GM23248 (cell line): ENCODE measurements at regions not wholly inside any gene's neighbourhood (a gene's known extent, or its start where the extent isn't known, plus 50 kb on each side); places are given as distances from the start of the nearest gene placed in this dataset.
A peak's percentile ranks its signal among the peaks of the same experiment; 100 is the strongest.

Experiments
- DNase-seq: peaks from one replicate; pipeline ENCODE4 v3.0.0-alpha.2; 2015
- H2AFZ ChIP-seq: fragments of 200-600 bp; sonication (generic); 2 replicates; pipeline ENCODE4 v1.6.1; 2016; ENCODE audit warnings: antibody characterized with exemption
- H3F3A ChIP-seq: fragments of 200-600 bp; sonication (generic); 2 replicates; pipeline ENCODE4 v1.6.1; 2016; ENCODE audit warnings: mild to moderate bottlenecking, antibody characterized with exemption, mixed run types; ENCODE audit not compliant: insufficient read depth
- H3K27ac ChIP-seq: fragments of 200-600 bp; sonication (generic); 2 replicates; pipeline ENCODE4 v1.5.1; 2016; ENCODE audit warnings: mild to moderate bottlenecking
- H3K27me3 ChIP-seq: fragments of 200-600 bp; sonication (generic); replicated peaks from 2 replicates; pipeline ENCODE4 v1.6.1; 2016; ENCODE audit warnings: mild to moderate bottlenecking; ENCODE audit not compliant: insufficient read depth
- H3K36me3 ChIP-seq: fragments of 200-600 bp; sonication (generic); 2 replicates; pipeline ENCODE4 v1.6.1; 2016; ENCODE audit warnings: low read depth, mild to moderate bottlenecking
- H3K4me1 ChIP-seq: fragments of 200-600 bp; sonication (generic); 2 replicates; pipeline ENCODE4 v1.6.1; 2016; ENCODE audit warnings: mild to moderate bottlenecking; ENCODE audit not compliant: insufficient read depth
- H3K4me2 ChIP-seq: fragments of 200-600 bp; sonication (generic); one replicate; pipeline ENCODE4 v1.6.1; 2016; ENCODE audit warnings: mild to moderate bottlenecking; ENCODE audit not compliant: unreplicated experiment
- H3K4me3 ChIP-seq: fragments of 200-600 bp; sonication (generic); 2 replicates; pipeline ENCODE4 v1.5.1; 2016; ENCODE audit warnings: mild to moderate bottlenecking
- H3K79me2 ChIP-seq: fragments of 200-600 bp; sonication (generic); 2 replicates; pipeline ENCODE4 v1.6.1; 2016; ENCODE audit warnings: mild to moderate bottlenecking; ENCODE audit not compliant: insufficient read depth
- H3K9ac ChIP-seq: fragments of 200-600 bp; sonication (generic); 2 replicates; pipeline ENCODE4 v1.6.1; 2016; ENCODE audit warnings: mild to moderate bottlenecking
- H3K9me2 ChIP-seq: fragments of 200-600 bp; sonication (generic); 2 replicates; pipeline ENCODE4 v1.6.1; 2016; ENCODE audit warnings: mixed run types, mild to moderate bottlenecking, moderate library complexity; ENCODE audit not compliant: insufficient read depth
- H3K9me3 ChIP-seq: fragments of 200-600 bp; sonication (generic); one replicate; pipeline ENCODE4 v1.6.1; 2017; ENCODE audit warnings: low read depth
- H4K20me1 ChIP-seq: fragments of 200-600 bp; sonication (generic); 2 replicates; pipeline ENCODE4 v1.6.0; 2016; ENCODE audit not compliant: insufficient read depth
- EZH2 ChIP-seq: fragments of 200-600 bp; sonication (generic); IDR thresholded peaks from 2 replicates; pipeline ENCODE4 v1.6.1; 2018; ENCODE audit warnings: antibody characterized with exemption, mild to moderate bottlenecking; ENCODE audit not compliant: insufficient read depth, poor library complexity, severe bottlenecking
- EZH2phosphoT487 ChIP-seq: fragments of 200-600 bp; sonication (generic); IDR thresholded peaks from 2 replicates; pipeline ENCODE4 v1.6.1; 2018; ENCODE audit warnings: antibody characterized with exemption, moderate library complexity, mild to moderate bottlenecking, low read depth; ENCODE audit not compliant: insufficient read depth
- WGBS, 2 experiments: methylation state at CpG; one replicate each; pipeline ENCODE4 v1.1.6; 2015 to 2017; ENCODE audit warnings: low lambda C conversion rate in 2 of 2, low coverage in 1 of 2; ENCODE audit errors: missing lambda C conversion rate in 2 of 2; 5-methylcytosine and 5-hydroxymethylcytosine counted together
- in situ Hi-C: fragments of 300-500 bp; cut with MboI; formaldehyde crosslinking; loops from 2 replicates; pipeline ENCODE4 v1.15.0; 2020

GRCh38 chr11:27274854-27275395 lies 88.1 kb downstream of the CCDC34 start:
- Histone ChIP-seq H3K9me3 (no peaks in the 10 kb centered on the region), H3K79me2 (no peaks in the 10 kb centered on the region), H3K27ac (no peak overlapping the region), H3K27me3 (no peaks in the 10 kb centered on the region), H2AFZ (no peak overlapping the region), H3K4me2 (no peak overlapping the region), H3K9ac (no peak overlapping the region), H3K36me3 (no peaks in the 10 kb centered on the region), H3F3A (no peaks in the 10 kb centered on the region), H3K4me3 (no peak overlapping the region), H4K20me1 (no peaks in the 10 kb centered on the region), H3K9me2 (peaks cover 5% of the 10 kb centered on the region; the same call in 1 of the 2 replicates), H3K4me1 (no peaks in the 10 kb centered on the region)
- in situ Hi-C loops, result no loop called here
- no peak for TF ChIP-seq EZH2phosphoT487
- TF ChIP-seq EZH2, result no peak
- no peak for DNase-seq

DNA sequence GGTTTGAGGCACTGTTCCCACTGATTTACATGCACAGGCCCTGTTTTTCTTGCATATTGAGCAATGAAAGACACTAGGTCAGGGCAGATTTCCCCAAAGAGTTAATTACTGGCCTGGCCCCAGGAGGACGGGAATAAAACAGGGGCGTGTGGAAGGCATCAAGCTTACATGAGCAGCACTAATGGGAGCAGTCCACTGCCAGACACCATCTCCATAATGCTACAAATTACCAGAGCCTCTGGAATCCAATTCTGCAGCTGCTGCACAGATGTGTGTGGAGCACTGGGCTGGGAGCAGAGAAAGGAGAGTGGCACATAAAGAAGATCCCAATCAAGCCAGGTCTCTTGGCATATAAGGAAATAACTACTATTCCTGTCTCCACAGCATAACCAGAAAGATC lies 96.9 kb downstream of the CCDC34 start:
- no peak for DNase-seq
- in situ Hi-C loops, result no loop called here
- no peak overlapping the region for H3K4me2 ChIP-seq

DNA sequence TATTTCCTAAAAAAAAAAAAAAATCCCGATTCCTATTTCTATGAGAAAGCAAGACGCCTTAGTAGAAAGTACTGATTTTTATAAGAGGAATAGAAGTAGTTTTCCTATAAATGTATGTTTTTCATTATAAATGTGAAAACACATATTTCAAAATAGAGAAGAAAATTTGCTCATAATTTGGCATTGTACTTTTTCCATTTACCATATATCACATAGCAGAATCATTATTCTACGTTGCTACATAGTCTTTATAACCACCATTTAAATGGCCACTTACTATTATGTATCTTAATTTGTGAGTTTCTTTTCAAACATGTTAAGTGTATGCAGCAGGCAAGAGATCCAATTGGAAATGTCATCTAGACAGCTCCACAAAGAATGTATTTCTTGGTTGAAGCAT lies 99.0 kb downstream of the CCDC34 start:
- in situ Hi-C loops, result no loop called here

More for the DNA sequence above, 96.9 kb downstream of the CCDC34 start:
- Histone ChIP-seq H2AFZ (no peak overlapping the region), H3K9me2 (no peaks in the 10 kb centered on the region), H4K20me1 (no peaks in the 10 kb centered on the region), H3K4me1 (no peaks in the 10 kb centered on the region), H3K27ac (no peak overlapping the region), H3K27me3 (no peaks in the 10 kb centered on the region), H3K4me3 (no peak overlapping the region), H3K9me3 (no peaks in the 10 kb centered on the region), H3K36me3 (no peaks in the 10 kb centered on the region), H3K9ac (no peak overlapping the region), H3F3A (no peaks in the 10 kb centered on the region), H3K79me2 (no peaks in the 10 kb centered on the region)
- TF ChIP-seq EZH2 (no peak), EZH2phosphoT487 (no peak)
- 32 to 44% methylated on average over 2 of the region's 2 CpGs for WGBS, 2 experiments

DNA sequence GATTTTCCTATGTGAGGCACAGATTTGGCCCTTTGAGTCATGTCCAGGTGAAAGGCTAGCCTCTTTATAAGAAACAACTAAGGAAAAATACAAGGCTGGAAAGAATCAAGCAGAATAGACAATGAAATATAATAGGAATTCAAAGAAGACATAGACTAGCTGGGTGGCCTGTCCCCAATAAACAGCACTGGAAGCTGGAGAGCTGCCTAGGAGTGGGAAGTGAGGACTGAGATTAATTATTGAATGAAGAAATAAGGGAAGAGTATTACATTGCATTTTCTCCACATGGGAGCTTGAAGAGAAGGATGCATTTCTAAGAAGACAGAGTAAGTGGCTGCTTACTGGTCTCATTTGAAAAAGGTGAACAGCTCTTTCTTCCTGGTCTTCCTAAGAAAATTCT lies 100.0 kb downstream of the CCDC34 start:
- H3K4me2 ChIP-seq, result no peak overlapping the region
- TF ChIP-seq EZH2phosphoT487, result no peak
- TF ChIP-seq EZH2, result no peak
- no peaks in the 10 kb centered on the region for H3K79me2 ChIP-seq
- in situ Hi-C loops, result no loop called here
- no peaks in the 10 kb centered on the region for H3K4me1 ChIP-seq
- no peaks in the 10 kb centered on the region for H3K9me2 ChIP-seq
- DNase-seq, result peak; percentile 12
- H3K9ac ChIP-seq, result no peak overlapping the region
- no peaks in the 10 kb centered on the region for H3K9me3 ChIP-seq
- H3K36me3 ChIP-seq, result no peaks in the 10 kb centered on the region
- no peak overlapping the region for H3K27ac ChIP-seq
- no peaks in the 10 kb centered on the region for H3K27me3 ChIP-seq
- no peak overlapping the region for H3K4me3 ChIP-seq
- H4K20me1 ChIP-seq, result no peaks in the 10 kb centered on the region
- H3F3A ChIP-seq, result no peaks in the 10 kb centered on the region
- no peak overlapping the region for H2AFZ ChIP-seq

More for the DNA sequence above, 99.0 kb downstream of the CCDC34 start:
- TF ChIP-seq EZH2, result no peak
- TF ChIP-seq EZH2phosphoT487, result no peak
- H3K4me2 ChIP-seq, result no peak overlapping the region
- no peak overlapping the region for H3K27ac ChIP-seq
- H3K36me3 ChIP-seq, result no peaks in the 10 kb centered on the region
- H3K79me2 ChIP-seq, result no peaks in the 10 kb centered on the region
- no peak for DNase-seq
- no peaks in the 10 kb centered on the region for H3K27me3 ChIP-seq
- no peaks in the 10 kb centered on the region for H3F3A ChIP-seq
- no peak overlapping the region for H2AFZ ChIP-seq
- no peaks in the 10 kb centered on the region for H3K4me1 ChIP-seq
- no peak overlapping the region for H3K4me3 ChIP-seq
- no peaks in the 10 kb centered on the region for H3K9me2 ChIP-seq
- H3K9ac ChIP-seq, result no peak overlapping the region
- no peaks in the 10 kb centered on the region for H4K20me1 ChIP-seq
- H3K9me3 ChIP-seq, result no peaks in the 10 kb centered on the region
- 97 to 99% methylated on average over 3 of the region's 3 CpGs for WGBS, 2 experiments

DNA sequence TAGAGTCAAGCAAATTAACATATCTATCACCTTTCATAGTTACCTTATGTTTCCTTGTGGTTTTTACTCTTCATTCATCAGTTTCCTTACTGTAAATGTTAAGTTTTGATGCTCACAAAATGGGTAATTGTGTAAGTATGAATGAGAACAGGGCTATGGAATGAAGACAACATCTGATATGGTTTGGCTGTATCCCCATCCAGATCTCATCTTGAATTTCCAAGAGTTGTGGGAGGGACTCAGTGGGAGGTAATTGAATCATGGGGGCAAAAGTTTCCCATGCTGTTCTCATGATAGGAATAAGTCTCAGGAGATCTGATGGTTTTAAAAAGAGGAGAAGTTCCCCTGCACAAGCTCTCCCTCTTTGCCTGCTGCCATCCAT lies 107.6 kb downstream of the CCDC34 start:
- Histone ChIP-seq H3F3A (peaks cover 25% of the 10 kb centered on the region), H3K4me1 (peaks cover 30% of the 10 kb centered on the region), H3K4me2 (peak overlapping the region; percentile 76), H3K27me3 (no peaks in the 10 kb centered on the region), H3K9me3 (no peaks in the 10 kb centered on the region), H4K20me1 (no peaks in the 10 kb centered on the region), H3K4me3 (peak overlapping the region; percentile 37; the same call in 1 of the 2 replicates), H3K36me3 (no peaks in the 10 kb centered on the region), H3K79me2 (no peaks in the 10 kb centered on the region), H3K9me2 (no peaks in the 10 kb centered on the region), H2AFZ (no peak overlapping the region), H3K9ac (peak overlapping the region; percentile 79), H3K27ac (peak overlapping the region; percentile 99)
- peak; percentile 89 for DNase-seq
- in situ Hi-C loops, result no loop called here
- TF ChIP-seq EZH2phosphoT487 (no peak), EZH2 (no peak)
